SK-N-SH treated with all-trans-retinoic acid at 6 μM for 48 hours (cell line): ENCODE measurements at regions not wholly inside any gene's neighbourhood (a gene's known extent, or its start where the extent isn't known, plus 50 kb on each side); places are given as distances from the start of the nearest gene placed in this dataset.

Experiments used
- TCF4 ChIP-seq: fragments of 250-450 bp; sonication (Bioruptor Pico); IDR thresholded peaks from 2 replicates; pipeline ENCODE4 v1.8.0; 2021; ENCODE audit warnings: mild to moderate bottlenecking, moderate library complexity, borderline replicate concordance
- ZFP3 ChIP-seq: fragments of 250-450 bp; sonication (Bioruptor Pico); IDR thresholded peaks from 2 replicates; pipeline ENCODE4 v1.5.0; 2020; ENCODE audit warnings: mild to moderate bottlenecking, moderate library complexity
- TF ChIP-seq, protein P1 (sequence below): fragments of 250-450 bp; sonication (Bioruptor Pico); IDR thresholded peaks from 2 replicates; pipeline ENCODE4 v1.8.0; 2021; ENCODE audit warnings: low read depth, mild to moderate bottlenecking, moderate library complexity, borderline replicate concordance
- TF ChIP-seq, protein P2 (sequence below): fragments of 250-450 bp; sonication (Bioruptor Pico); IDR thresholded peaks from 2 replicates; pipeline ENCODE4 v1.5.1; 2021; ENCODE audit warnings: mild to moderate bottlenecking, moderate library complexity

DNA sequence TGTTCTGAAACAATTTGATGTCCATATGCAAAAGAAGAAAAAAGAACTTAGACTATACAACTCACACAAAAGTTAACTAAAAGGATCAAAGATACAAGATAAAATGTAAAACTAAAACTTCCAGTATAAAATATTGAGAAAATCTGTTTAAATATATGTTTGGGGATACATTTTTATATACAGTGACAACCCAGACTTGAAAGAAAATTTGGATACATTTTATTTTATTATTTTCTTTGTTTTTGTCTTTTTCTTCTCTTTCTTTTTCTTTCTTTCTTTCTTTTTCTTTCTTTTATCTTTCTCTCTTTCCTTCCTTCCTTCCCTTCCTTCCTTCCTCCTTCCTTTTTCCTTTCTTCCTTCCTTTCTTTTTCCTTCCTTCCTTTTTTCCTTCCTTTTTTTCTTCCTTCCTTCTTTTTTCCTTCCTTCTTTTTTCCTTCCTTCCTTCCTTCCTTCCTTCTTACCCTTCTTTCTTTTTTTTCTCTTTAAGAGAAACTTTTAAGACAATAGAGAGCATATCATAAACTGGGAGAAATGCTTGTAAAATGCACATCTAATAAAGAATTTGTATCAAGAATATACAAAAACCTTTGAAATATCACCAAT lies 954.5 kb upstream of the LRFN5 start:
- TF ChIP-seq TCF4 (CRISPR knock-in tag) (no peak), ZFP3 (CRISPR knock-in tag) (no peak)
- TF ChIP-seq, protein P1, sequence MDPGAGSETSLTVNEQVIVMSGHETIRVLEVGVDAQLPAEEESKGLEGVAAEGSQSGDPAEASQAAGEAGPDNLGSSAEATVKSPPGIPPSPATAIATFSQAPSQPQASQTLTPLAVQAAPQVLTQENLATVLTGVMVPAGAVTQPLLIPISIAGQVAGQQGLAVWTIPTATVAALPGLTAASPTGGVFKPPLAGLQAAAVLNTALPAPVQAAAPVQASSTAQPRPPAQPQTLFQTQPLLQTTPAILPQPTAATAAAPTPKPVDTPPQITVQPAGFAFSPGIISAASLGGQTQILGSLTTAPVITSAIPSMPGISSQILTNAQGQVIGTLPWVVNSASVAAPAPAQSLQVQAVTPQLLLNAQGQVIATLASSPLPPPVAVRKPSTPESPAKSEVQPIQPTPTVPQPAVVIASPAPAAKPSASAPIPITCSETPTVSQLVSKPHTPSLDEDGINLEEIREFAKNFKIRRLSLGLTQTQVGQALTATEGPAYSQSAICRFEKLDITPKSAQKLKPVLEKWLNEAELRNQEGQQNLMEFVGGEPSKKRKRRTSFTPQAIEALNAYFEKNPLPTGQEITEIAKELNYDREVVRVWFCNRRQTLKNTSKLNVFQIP (CRISPR knock-in tag) = no peak
- TF ChIP-seq, protein P2, sequence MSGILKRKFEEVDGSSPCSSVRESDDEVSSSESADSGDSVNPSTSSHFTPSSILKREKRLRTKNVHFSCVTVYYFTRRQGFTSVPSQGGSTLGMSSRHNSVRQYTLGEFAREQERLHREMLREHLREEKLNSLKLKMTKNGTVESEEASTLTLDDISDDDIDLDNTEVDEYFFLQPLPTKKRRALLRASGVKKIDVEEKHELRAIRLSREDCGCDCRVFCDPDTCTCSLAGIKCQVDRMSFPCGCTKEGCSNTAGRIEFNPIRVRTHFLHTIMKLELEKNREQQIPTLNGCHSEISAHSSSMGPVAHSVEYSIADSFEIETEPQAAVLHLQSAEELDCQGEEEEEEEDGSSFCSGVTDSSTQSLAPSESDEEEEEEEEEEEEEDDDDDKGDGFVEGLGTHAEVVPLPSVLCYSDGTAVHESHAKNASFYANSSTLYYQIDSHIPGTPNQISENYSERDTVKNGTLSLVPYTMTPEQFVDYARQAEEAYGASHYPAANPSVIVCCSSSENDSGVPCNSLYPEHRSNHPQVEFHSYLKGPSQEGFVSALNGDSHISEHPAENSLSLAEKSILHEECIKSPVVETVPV (CRISPR knock-in tag) = no peak
